ENCODE measurements at regions not wholly inside any gene's neighbourhood (a gene's known extent, or its start where the extent isn't known, plus 50 kb on each side); places are given as distances from the start of the nearest gene placed in this dataset.

DNA sequence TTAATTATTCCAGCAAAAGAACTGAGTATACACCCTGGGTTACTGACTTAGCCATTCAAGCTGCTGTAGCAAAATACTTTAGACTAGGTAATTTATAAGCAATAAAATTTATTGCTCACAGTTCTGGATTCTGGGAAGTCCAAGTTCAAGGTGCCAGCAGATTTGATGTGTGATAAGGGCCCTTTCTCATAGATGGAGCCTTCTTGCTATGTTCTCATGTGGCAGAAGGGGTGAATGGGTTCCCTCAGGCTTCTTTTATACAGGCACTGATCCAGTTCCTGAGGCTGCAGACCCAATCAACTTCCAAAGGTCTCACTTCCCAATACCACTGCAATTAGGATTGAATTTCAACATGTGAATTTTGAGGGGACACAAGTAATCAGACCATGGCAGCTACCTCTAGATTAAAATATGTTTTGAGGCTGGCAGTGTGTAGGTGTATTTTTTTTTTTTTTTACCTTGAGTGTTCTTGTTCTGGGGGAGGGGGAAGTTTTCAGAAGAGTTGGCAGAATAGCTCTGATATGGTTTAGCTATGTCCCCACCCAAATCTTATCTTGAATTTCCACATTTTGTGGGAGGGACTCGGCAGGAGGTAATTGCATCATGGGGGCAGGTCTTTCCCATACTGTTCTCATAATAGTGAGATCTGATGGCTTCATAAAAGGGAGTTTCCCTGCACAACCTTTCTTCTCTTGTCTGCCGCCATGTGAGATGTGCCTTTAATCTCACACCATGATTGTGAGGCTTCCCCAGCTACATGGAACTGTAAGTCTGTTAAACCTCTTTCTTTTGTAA is 178.2 kb downstream of the RASSF9 start:
- no peak for TF ChIP-seq IRF2 (CRISPR knock-in tag; IDR thresholded peaks at IDR 0.05; ENCODE audit: borderline replicate concordance, low read depth)
- TF ChIP-seq, protein P1, sequence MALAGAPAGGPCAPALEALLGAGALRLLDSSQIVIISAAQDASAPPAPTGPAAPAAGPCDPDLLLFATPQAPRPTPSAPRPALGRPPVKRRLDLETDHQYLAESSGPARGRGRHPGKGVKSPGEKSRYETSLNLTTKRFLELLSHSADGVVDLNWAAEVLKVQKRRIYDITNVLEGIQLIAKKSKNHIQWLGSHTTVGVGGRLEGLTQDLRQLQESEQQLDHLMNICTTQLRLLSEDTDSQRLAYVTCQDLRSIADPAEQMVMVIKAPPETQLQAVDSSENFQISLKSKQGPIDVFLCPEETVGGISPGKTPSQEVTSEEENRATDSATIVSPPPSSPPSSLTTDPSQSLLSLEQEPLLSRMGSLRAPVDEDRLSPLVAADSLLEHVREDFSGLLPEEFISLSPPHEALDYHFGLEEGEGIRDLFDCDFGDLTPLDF (CRISPR knock-in tag; IDR thresholded peaks at IDR 0.05): no peak
- no peak for TF ChIP-seq TCF7 (CRISPR knock-in tag; IDR thresholded peaks at IDR 0.05; ENCODE audit: low read depth)
- no peak for TF ChIP-seq NR1H2 (CRISPR knock-in tag; IDR thresholded peaks at IDR 0.05)
- TF ChIP-seq, protein P2, sequence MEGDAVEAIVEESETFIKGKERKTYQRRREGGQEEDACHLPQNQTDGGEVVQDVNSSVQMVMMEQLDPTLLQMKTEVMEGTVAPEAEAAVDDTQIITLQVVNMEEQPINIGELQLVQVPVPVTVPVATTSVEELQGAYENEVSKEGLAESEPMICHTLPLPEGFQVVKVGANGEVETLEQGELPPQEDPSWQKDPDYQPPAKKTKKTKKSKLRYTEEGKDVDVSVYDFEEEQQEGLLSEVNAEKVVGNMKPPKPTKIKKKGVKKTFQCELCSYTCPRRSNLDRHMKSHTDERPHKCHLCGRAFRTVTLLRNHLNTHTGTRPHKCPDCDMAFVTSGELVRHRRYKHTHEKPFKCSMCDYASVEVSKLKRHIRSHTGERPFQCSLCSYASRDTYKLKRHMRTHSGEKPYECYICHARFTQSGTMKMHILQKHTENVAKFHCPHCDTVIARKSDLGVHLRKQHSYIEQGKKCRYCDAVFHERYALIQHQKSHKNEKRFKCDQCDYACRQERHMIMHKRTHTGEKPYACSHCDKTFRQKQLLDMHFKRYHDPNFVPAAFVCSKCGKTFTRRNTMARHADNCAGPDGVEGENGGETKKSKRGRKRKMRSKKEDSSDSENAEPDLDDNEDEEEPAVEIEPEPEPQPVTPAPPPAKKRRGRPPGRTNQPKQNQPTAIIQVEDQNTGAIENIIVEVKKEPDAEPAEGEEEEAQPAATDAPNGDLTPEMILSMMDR (IDR thresholded peaks at IDR 0.05): no peak
- TF ChIP-seq TP53 (CRISPR knock-in tag; IDR thresholded peaks at IDR 0.05): no peak
- no peak for TF ChIP-seq NFE2L1 (CRISPR knock-in tag; IDR thresholded peaks at IDR 0.05)
- TF ChIP-seq, protein P3, sequence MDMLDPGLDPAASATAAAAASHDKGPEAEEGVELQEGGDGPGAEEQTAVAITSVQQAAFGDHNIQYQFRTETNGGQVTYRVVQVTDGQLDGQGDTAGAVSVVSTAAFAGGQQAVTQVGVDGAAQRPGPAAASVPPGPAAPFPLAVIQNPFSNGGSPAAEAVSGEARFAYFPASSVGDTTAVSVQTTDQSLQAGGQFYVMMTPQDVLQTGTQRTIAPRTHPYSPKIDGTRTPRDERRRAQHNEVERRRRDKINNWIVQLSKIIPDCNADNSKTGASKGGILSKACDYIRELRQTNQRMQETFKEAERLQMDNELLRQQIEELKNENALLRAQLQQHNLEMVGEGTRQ (CRISPR knock-in tag; IDR thresholded peaks at IDR 0.05): no peak
- TF ChIP-seq, protein P4, sequence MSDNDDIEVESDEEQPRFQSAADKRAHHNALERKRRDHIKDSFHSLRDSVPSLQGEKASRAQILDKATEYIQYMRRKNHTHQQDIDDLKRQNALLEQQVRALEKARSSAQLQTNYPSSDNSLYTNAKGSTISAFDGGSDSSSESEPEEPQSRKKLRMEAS (CRISPR knock-in tag; IDR thresholded peaks at IDR 0.05): no peak
- no peak for TF ChIP-seq ATF1 (CRISPR knock-in tag; IDR thresholded peaks at IDR 0.05)
- TF ChIP-seq, protein P5, sequence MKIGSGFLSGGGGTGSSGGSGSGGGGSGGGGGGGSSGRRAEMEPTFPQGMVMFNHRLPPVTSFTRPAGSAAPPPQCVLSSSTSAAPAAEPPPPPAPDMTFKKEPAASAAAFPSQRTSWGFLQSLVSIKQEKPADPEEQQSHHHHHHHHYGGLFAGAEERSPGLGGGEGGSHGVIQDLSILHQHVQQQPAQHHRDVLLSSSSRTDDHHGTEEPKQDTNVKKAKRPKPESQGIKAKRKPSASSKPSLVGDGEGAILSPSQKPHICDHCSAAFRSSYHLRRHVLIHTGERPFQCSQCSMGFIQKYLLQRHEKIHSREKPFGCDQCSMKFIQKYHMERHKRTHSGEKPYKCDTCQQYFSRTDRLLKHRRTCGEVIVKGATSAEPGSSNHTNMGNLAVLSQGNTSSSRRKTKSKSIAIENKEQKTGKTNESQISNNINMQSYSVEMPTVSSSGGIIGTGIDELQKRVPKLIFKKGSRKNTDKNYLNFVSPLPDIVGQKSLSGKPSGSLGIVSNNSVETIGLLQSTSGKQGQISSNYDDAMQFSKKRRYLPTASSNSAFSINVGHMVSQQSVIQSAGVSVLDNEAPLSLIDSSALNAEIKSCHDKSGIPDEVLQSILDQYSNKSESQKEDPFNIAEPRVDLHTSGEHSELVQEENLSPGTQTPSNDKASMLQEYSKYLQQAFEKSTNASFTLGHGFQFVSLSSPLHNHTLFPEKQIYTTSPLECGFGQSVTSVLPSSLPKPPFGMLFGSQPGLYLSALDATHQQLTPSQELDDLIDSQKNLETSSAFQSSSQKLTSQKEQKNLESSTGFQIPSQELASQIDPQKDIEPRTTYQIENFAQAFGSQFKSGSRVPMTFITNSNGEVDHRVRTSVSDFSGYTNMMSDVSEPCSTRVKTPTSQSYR (CRISPR knock-in tag; IDR thresholded peaks at IDR 0.05): no peak
- no peak for TF ChIP-seq CREM (CRISPR knock-in tag; IDR thresholded peaks at IDR 0.05)
- no peak for TF ChIP-seq JUN (CRISPR knock-in tag; IDR thresholded peaks at IDR 0.05)
- no peak for TF ChIP-seq KAT7 (CRISPR knock-in tag; IDR thresholded peaks at IDR 0.05; ENCODE audit: borderline replicate concordance)

Data from WTC11 (cell line).